Activated B cell treated with CpG ODN at 0.5 μM for 24 hours (primary cell): ENCODE measurements at regions not wholly inside any gene's neighbourhood (a gene's known extent, or its start where the extent isn't known, plus 50 kb on each side); places are given as distances from the start of the nearest gene placed in this dataset.

Source experiments
- ATAC-seq: fragments of 200-7000 bp; cut with Tn5 transposase; one replicate; pipeline ENCODE4 v1.10.0; 2021; ENCODE audit warnings: low read depth, mild to moderate bottlenecking, moderate library complexity
- CTCF ChIA-PET: fragments of 350-600 bp; sonication (Branson Sonifier 250); formaldehyde crosslinking; loops from one replicate; lab custom pipeline; 2021; ENCODE audit warnings: antibody characterized with exemption; lab: Charles Lee
- POLR2A ChIA-PET: fragments of 350-600 bp; sonication (Branson Sonifier 250); formaldehyde crosslinking; loops from one replicate; lab custom pipeline; 2021; ENCODE audit warnings: antibody characterized with exemption; lab: Charles Lee
- DNase-seq: peaks from one replicate; pipeline ENCODE4 v3.0.0; 2022
- H3K27ac Mint-ChIP-seq: one replicate; pipeline ENCODE4 v1.8.0; 2020; ENCODE audit warnings: mixed read lengths
- H3K27me3 Mint-ChIP-seq: one replicate; pipeline ENCODE4 v1.8.0; 2021; ENCODE audit warnings: mixed read lengths
- H3K36me3 Mint-ChIP-seq: one replicate; pipeline ENCODE4 v1.8.0; 2021; ENCODE audit warnings: low read depth, mixed read lengths
- H3K4me1 Mint-ChIP-seq: one replicate; pipeline ENCODE4 v1.8.0; 2021; ENCODE audit warnings: mixed read lengths
- H3K4me3 Mint-ChIP-seq: one replicate; pipeline ENCODE4 v1.8.0; 2020; ENCODE audit warnings: mild to moderate bottlenecking, mixed read lengths
- H3K9me3 Mint-ChIP-seq: one replicate; pipeline ENCODE4 v1.8.0; 2020; ENCODE audit warnings: mixed read lengths
- CTCF ChIP-seq: fragments of 200-600 bp; IDR thresholded peaks from one replicate; pipeline ENCODE4 v1.8.0; 2022; ENCODE audit warnings: antibody characterized with exemption, mild to moderate bottlenecking
- intact Hi-C: fragments of 100-400 bp; cut with micrococcal nuclease; formaldehyde crosslinking; loops from one replicate; pipeline ENCODE4 v1.15.1; 2024

- Mint-ChIP-seq H3K27me3 (no peaks in the 10 kb centered on the region), H3K9me3 (peaks cover 4% of the 10 kb centered on the region), H3K27ac (no peak overlapping the region), H3K36me3 (no peaks in the 10 kb centered on the region), H3K4me1 (no peaks in the 10 kb centered on the region), H3K4me3 (no peak overlapping the region)
- ChIA-PET CTCF (no interaction called here), POLR2A (no interaction called here)
- no peak for TF ChIP-seq CTCF
- DNase-seq (no peak), ATAC-seq (no peak)
- intact Hi-C loops, result no loop called here
Observed at GRCh38 chr10:9733766-9734165, 1283.9 kb upstream of the CELF2 start.

GRCh38 chr10:9734218-9734617, 1283.5 kb upstream of the CELF2 start:
- POLR2A ChIA-PET, result no interaction called here
- ATAC-seq, result no peak
- H3K9me3 Mint-ChIP-seq, result peaks cover 2% of the 10 kb centered on the region
- H3K4me1 Mint-ChIP-seq, result no peaks in the 10 kb centered on the region
- no peak overlapping the region for H3K4me3 Mint-ChIP-seq
- H3K27ac Mint-ChIP-seq, result no peak overlapping the region
- CTCF ChIA-PET, result no interaction called here
- H3K36me3 Mint-ChIP-seq, result no peaks in the 10 kb centered on the region
- intact Hi-C loops, result no loop called here
- TF ChIP-seq CTCF, result no peak
- no peak for DNase-seq
- no peaks in the 10 kb centered on the region for H3K27me3 Mint-ChIP-seq

GRCh38 chr10:9735731-9736130, 1281.9 kb upstream of the CELF2 start:
- ATAC-seq (no peak), DNase-seq (no peak)
- H3K9me3 Mint-ChIP-seq, result peaks cover 2% of the 10 kb centered on the region
- H3K36me3 Mint-ChIP-seq, result no peaks in the 10 kb centered on the region
- ChIA-PET CTCF (no interaction called here), POLR2A (no interaction called here)
- H3K4me1 Mint-ChIP-seq, result no peaks in the 10 kb centered on the region
- H3K4me3 Mint-ChIP-seq, result no peak overlapping the region
- no peak for TF ChIP-seq CTCF
- intact Hi-C loops, result no loop called here
- H3K27me3 Mint-ChIP-seq, result no peaks in the 10 kb centered on the region
- no peak overlapping the region for H3K27ac Mint-ChIP-seq

GRCh38 chr10:9743639-9744038, 1274.0 kb upstream of the CELF2 start:
- intact Hi-C loops, result no loop called here
- POLR2A ChIA-PET, result no interaction called here

GRCh38 chr10:9745158-9745557, 1272.5 kb upstream of the CELF2 start:
- POLR2A ChIA-PET, result no interaction called here
- intact Hi-C loops, result no loop called here
- TF ChIP-seq CTCF, result no peak
- H3K4me1 Mint-ChIP-seq, result no peaks in the 10 kb centered on the region
- H3K9me3 Mint-ChIP-seq, result peaks cover 5% of the 10 kb centered on the region
- H3K36me3 Mint-ChIP-seq, result no peaks in the 10 kb centered on the region
- CTCF ChIA-PET, result no interaction called here
- DNase-seq (no peak), ATAC-seq (no peak)
- no peak overlapping the region for H3K4me3 Mint-ChIP-seq
- H3K27ac Mint-ChIP-seq, result no peak overlapping the region
- no peaks in the 10 kb centered on the region for H3K27me3 Mint-ChIP-seq

More at GRCh38 chr10:9743639-9744038, 1274.0 kb upstream of the CELF2 start:
- Mint-ChIP-seq H3K27ac (no peak overlapping the region), H3K27me3 (no peaks in the 10 kb centered on the region), H3K4me1 (no peaks in the 10 kb centered on the region), H3K36me3 (no peaks in the 10 kb centered on the region), H3K9me3 (peaks cover 5% of the 10 kb centered on the region), H3K4me3 (no peak overlapping the region)
- CTCF ChIA-PET, result no interaction called here
- ATAC-seq (no peak), DNase-seq (no peak)
- no peak for TF ChIP-seq CTCF
